GM18511 (cell line): ENCODE measurements at regions not wholly inside any gene's neighbourhood (a gene's known extent, or its start where the extent isn't known, plus 50 kb on each side); places are given as distances from the start of the nearest gene placed in this dataset.

Source experiments
- ATAC-seq: cut with Tn5 transposase; IDR thresholded peaks from one replicate; pipeline ENCODE4 v1.9.1; 2021; ENCODE audit warnings: mild to moderate bottlenecking, moderate library complexity; ENCODE audit not compliant: unreplicated experiment

- ATAC-seq, result no peak
Observed at GRCh38 chr6:208938-209337, 83.3 kb upstream of the DUSP22 start.

- peak; percentile 88 for ATAC-seq
Observed at GRCh38 chr6:209432-210103, 82.7 kb upstream of the DUSP22 start.

- ATAC-seq, result peak; percentile 6
Observed at GRCh38 chr6:210104-210456, 82.2 kb upstream of the DUSP22 start.

GRCh38 chr6:210778-211374 lies 81.4 kb upstream of the DUSP22 start:
- ATAC-seq, result no peak

- no peak for ATAC-seq
Observed at GRCh38 chr6:211871-212497, 80.3 kb upstream of the DUSP22 start.

DNA sequence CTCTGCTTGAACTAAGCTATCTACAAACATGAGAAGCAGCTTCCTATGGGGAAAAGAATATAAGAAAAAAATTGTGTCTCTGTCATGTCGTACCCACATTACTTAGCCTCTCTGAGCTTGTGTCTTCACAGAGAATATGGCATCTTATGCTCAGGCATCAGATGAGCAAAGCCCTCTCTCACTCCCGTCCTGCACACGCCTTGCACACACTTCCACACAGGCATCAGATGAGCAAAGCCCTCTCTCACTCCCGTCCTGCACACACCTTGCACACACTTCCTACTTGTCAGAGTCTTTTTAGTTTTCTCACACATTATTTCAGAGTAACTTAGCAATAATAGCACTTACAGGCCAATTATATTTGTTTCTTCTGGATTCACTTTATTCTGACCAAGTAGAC lies 79.0 kb upstream of the DUSP22 start:
- ATAC-seq, result no peak

GRCh38 chr6:214428-214827 lies 77.9 kb upstream of the DUSP22 start:
- ATAC-seq, result no peak

DNA sequence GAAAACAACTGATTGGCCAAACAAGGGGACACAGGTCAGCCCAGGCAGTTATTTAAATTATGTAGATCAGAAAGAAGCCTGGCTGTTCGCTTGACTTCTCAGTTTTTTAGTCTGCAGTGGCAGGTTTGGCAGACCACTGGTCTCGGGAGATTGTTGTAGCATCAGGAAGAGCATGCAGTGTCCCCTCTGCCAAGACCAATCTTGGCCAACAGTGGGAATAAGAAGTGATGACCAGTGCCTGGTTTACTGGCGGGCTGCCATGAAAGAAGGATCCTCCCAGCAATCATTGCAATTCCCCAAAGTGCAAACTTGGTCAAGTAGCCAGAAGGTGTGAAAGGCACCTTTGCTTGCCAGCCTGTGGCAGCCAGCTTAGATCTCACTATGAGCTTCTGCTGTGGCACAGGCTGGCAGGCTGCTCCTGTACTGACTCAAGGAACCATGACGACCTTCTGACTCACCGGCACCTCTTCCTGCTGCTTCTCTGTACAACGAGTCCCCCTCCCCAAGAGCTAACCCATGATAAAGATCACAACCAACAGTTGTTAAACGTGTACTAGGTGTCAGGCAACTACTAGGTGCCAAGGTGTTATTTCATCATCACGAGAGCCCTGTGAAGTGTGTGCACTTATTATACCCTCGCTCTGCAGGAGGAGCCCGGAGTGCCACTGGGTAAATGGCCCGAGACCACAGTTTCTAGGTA lies 76.8 kb upstream of the DUSP22 start:
- no peak for ATAC-seq

- no peak for ATAC-seq
Observed at GRCh38 chr6:217048-217659, 75.1 kb upstream of the DUSP22 start.

- ATAC-seq, result peak; percentile 53
Observed at GRCh38 chr6:218153-219018, 73.9 kb upstream of the DUSP22 start.

- ATAC-seq, result peak; percentile 30
Observed at GRCh38 chr6:219019-219570, 73.2 kb upstream of the DUSP22 start.

- no peak for ATAC-seq
Observed at GRCh38 chr6:219641-220198, 72.6 kb upstream of the DUSP22 start.

- no peak for ATAC-seq
Observed at GRCh38 chr6:220312-220711, 72.0 kb upstream of the DUSP22 start.

- no peak for ATAC-seq
Observed at GRCh38 chr6:220721-221475, 71.4 kb upstream of the DUSP22 start.

DNA sequence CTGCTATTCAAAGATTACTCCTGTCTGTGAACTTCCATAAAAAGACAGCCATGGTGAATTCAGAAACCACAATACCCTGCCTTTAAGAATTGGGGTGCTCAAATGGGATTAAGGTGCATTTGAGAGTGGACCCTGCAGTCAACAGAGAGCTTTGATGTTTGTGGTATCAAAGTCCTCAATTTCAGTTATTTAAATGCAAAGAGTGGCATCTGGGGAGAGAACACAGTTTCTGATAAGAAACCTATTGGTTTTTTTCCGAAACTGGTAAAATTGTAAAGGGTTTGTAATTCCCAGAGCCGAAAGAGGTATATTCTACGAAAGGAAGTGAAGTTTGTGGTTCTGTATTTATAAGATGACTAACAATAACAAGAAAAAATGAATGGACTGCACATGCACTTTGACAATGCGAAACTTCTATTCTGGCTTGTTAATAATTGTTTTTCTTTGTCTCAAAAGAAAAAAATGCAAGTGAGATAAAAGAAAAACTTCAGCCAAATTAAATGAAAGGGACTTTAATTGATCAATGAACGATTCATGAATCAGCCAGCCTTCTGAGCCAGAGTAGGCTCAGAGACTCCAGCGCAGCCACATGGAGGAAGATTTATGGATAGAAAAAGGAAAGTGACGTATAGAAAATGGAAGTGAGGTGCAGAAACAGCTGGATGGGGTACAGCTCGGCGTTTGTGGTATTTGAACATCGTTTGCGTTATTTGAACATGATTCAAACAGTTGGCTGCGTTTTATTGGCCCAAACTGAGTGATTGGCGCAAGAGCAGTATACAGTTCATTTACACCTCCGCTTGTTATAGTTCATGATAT lies 70.5 kb upstream of the DUSP22 start:
- no peak for ATAC-seq

DNA sequence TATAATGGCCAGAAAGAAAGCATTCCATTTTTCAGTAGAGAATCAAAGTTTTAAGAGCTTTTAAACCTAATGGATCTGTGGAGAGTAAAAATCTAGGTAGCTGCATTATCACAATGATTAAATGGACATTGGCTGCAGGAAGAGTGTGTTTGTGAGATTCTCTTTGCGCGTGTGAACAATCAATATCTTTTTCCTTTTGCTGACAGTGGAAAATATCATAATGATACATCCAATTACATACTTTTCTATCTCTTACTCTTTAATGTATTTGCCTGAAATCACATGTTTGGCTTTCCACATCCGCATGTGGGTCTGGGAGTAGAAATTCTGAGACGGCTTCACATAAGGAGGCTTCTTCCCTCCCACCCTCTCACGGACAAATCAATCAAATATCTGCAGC lies 69.8 kb upstream of the DUSP22 start:
- ATAC-seq, result no peak

DNA sequence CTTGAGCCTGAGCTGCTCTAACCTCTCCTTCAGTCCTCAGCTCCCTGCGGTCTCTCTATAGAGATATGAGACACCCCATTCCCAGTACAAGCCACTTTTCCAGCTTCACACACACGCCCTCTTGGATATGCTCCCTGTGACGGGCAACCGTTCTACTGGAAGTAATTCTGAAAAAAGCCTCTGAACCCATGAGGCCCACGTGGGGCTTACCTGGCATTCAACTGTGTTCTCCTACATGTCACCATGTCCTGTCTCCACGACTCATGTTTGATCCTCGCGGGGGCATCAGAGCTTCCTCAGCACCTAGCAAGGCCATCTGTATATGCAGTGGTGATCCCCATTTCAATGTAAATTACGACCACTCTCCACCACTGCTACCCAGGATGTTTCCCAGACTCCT lies 69.2 kb upstream of the DUSP22 start:
- no peak for ATAC-seq

DNA sequence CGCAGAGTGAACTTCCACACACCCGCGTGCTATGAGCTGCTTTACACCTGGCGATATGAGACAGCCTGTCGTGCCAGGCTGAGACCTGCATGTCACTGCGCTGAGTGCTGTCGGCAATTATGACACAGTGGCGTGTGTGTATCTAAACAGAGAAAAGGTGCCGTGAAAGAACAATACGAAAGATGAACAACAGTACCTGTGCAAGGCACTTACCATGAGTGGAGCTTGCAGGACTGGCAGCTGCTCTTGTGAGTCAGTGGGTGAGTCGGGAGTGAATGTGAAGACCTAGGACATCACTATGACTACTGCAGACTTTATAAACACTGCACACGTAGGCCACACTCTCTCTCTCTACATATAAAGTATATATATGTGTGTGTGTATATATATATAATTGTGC lies 68.5 kb upstream of the DUSP22 start:
- no peak for ATAC-seq
